ENCODE measurements at regions not wholly inside any gene's neighbourhood (a gene's known extent, or its start where the extent isn't known, plus 50 kb on each side); places are given as distances from the start of the nearest gene placed in this dataset.

GRCh38 chr1:182003953-182004586 lies 57.4 kb downstream of the ZNF648 start:
- peaks cover 2% of the 10 kb centered on the region for H3K9me3 ChIP-seq (ENCODE audit: control insufficient read depth, low read length, poor library complexity, severe bottlenecking)
- no peak overlapping the region for H3K4me3 Mint-ChIP-seq
- no peaks in the 10 kb centered on the region for H3K36me3 Mint-ChIP-seq (ENCODE audit: low read depth)
- peaks cover 31% of the 10 kb centered on the region for H3K27me3 Mint-ChIP-seq
- DNase-seq (no peak), ATAC-seq (no peak)
- no peak overlapping the region for H3K27ac Mint-ChIP-seq
- peaks cover 4% of the 10 kb centered on the region for H3K4me1 Mint-ChIP-seq

GRCh38 chr1:182003025-182003725 lies 58.3 kb downstream of the ZNF648 start:
- H3K9me3 ChIP-seq (ENCODE audit: control insufficient read depth, low read length, poor library complexity, severe bottlenecking): peaks cover 2% of the 10 kb centered on the region
- no peak for DNase-seq

GRCh38 chr1:182002570-182002969 lies 58.9 kb downstream of the ZNF648 start:
- H3K4me3 Mint-ChIP-seq: no peak overlapping the region
- H3K9me3 ChIP-seq (ENCODE audit: control insufficient read depth, low read length, poor library complexity, severe bottlenecking): peaks cover 2% of the 10 kb centered on the region
- peaks cover 46% of the 10 kb centered on the region for H3K27me3 Mint-ChIP-seq
- H3K4me1 Mint-ChIP-seq: peaks cover 4% of the 10 kb centered on the region
- H3K36me3 Mint-ChIP-seq (ENCODE audit: low read depth): no peaks in the 10 kb centered on the region
- H3K27ac Mint-ChIP-seq: no peak overlapping the region
- no peak for DNase-seq
- no peak for ATAC-seq

More at GRCh38 chr1:182003025-182003725, 58.3 kb downstream of the ZNF648 start:
- H3K4me1 Mint-ChIP-seq: peaks cover 4% of the 10 kb centered on the region
- H3K36me3 Mint-ChIP-seq (ENCODE audit: low read depth): no peaks in the 10 kb centered on the region
- no peak overlapping the region for H3K4me3 Mint-ChIP-seq
- peaks cover 40% of the 10 kb centered on the region for H3K27me3 Mint-ChIP-seq
- no peak overlapping the region for H3K27ac Mint-ChIP-seq
- ATAC-seq: no peak

- Mint-ChIP-seq H3K4me1 (no peaks in the 10 kb centered on the region), H3K36me3 (ENCODE audit: low read depth) (no peaks in the 10 kb centered on the region), H3K27ac (no peak overlapping the region), H3K27me3 (peaks cover 63% of the 10 kb centered on the region), H3K4me3 (no peak overlapping the region)
- no peaks in the 10 kb centered on the region for H3K9me3 ChIP-seq (ENCODE audit: control insufficient read depth, low read length, poor library complexity, severe bottlenecking)
- no peak for ATAC-seq
- no peak for DNase-seq
These were observed 62.7 kb downstream of the ZNF648 start for GRCh38 chr1:181998858-181999257.

GRCh38 chr1:181992072-181992471 lies 69.4 kb downstream of the ZNF648 start:
- no peak overlapping the region for H3K4me3 Mint-ChIP-seq
- H3K27ac Mint-ChIP-seq: no peak overlapping the region
- H3K4me1 Mint-ChIP-seq: no peaks in the 10 kb centered on the region
- H3K36me3 Mint-ChIP-seq (ENCODE audit: low read depth): no peaks in the 10 kb centered on the region
- ATAC-seq (no peak), DNase-seq (no peak)
- peaks cover 32% of the 10 kb centered on the region for H3K27me3 Mint-ChIP-seq
- H3K9me3 ChIP-seq (ENCODE audit: control insufficient read depth, low read length, poor library complexity, severe bottlenecking): no peaks in the 10 kb centered on the region

GRCh38 chr1:181990728-181991127 lies 70.8 kb downstream of the ZNF648 start:
- no peak overlapping the region for H3K27ac Mint-ChIP-seq
- no peak for ATAC-seq
- H3K36me3 Mint-ChIP-seq (ENCODE audit: low read depth): peaks cover 6% of the 10 kb centered on the region
- H3K4me1 Mint-ChIP-seq: peaks cover 2% of the 10 kb centered on the region
- DNase-seq: no peak
- H3K27me3 Mint-ChIP-seq: peaks cover 38% of the 10 kb centered on the region
- H3K4me3 Mint-ChIP-seq: no peak overlapping the region
- no peaks in the 10 kb centered on the region for H3K9me3 ChIP-seq (ENCODE audit: control insufficient read depth, low read length, poor library complexity, severe bottlenecking)

- Mint-ChIP-seq H3K27me3 (peaks cover 44% of the 10 kb centered on the region), H3K27ac (no peak overlapping the region), H3K4me1 (peaks cover 2% of the 10 kb centered on the region), H3K36me3 (ENCODE audit: low read depth) (peaks cover 6% of the 10 kb centered on the region), H3K4me3 (no peak overlapping the region)
- ATAC-seq: no peak
- no peaks in the 10 kb centered on the region for H3K9me3 ChIP-seq (ENCODE audit: control insufficient read depth, low read length, poor library complexity, severe bottlenecking)
- DNase-seq: no peak
These were observed 72.1 kb downstream of the ZNF648 start for GRCh38 chr1:181989261-181989920.

- DNase-seq (no peak), ATAC-seq (no peak)
- H3K4me1 Mint-ChIP-seq: peaks cover 2% of the 10 kb centered on the region
- H3K36me3 Mint-ChIP-seq (ENCODE audit: low read depth): peaks cover 6% of the 10 kb centered on the region
- H3K9me3 ChIP-seq (ENCODE audit: control insufficient read depth, low read length, poor library complexity, severe bottlenecking): no peaks in the 10 kb centered on the region
- H3K27me3 Mint-ChIP-seq: peaks cover 52% of the 10 kb centered on the region
- H3K27ac Mint-ChIP-seq: no peak overlapping the region
- H3K4me3 Mint-ChIP-seq: no peak overlapping the region
These were observed 73.5 kb downstream of the ZNF648 start for GRCh38 chr1:181987996-181988395.

- no peak overlapping the region for H3K4me3 Mint-ChIP-seq
- H3K27me3 Mint-ChIP-seq: peaks cover 50% of the 10 kb centered on the region
- no peak overlapping the region for H3K27ac Mint-ChIP-seq
- ATAC-seq (no peak), DNase-seq (no peak)
- H3K36me3 Mint-ChIP-seq (ENCODE audit: low read depth): peaks cover 6% of the 10 kb centered on the region
- H3K9me3 ChIP-seq (ENCODE audit: control insufficient read depth, low read length, poor library complexity, severe bottlenecking): no peaks in the 10 kb centered on the region
- peaks cover 2% of the 10 kb centered on the region for H3K4me1 Mint-ChIP-seq
These were observed 74.1 kb downstream of the ZNF648 start for GRCh38 chr1:181987334-181987895.

- no peak overlapping the region for H3K4me3 Mint-ChIP-seq
- H3K27ac Mint-ChIP-seq: no peak overlapping the region
- H3K9me3 ChIP-seq (ENCODE audit: control insufficient read depth, low read length, poor library complexity, severe bottlenecking): no peaks in the 10 kb centered on the region
- H3K27me3 Mint-ChIP-seq: peaks cover 45% of the 10 kb centered on the region
- no peak for DNase-seq
- ATAC-seq: no peak
- peaks cover 6% of the 10 kb centered on the region for H3K36me3 Mint-ChIP-seq (ENCODE audit: low read depth)
- peaks cover 2% of the 10 kb centered on the region for H3K4me1 Mint-ChIP-seq
These were observed 74.6 kb downstream of the ZNF648 start for GRCh38 chr1:181986907-181987305.

- Mint-ChIP-seq H3K4me1 (peaks cover 2% of the 10 kb centered on the region), H3K4me3 (no peak overlapping the region), H3K36me3 (ENCODE audit: low read depth) (peaks cover 6% of the 10 kb centered on the region), H3K27me3 (peaks cover 40% of the 10 kb centered on the region), H3K27ac (no peak overlapping the region)
- ATAC-seq (no peak), DNase-seq (no peak)
- no peaks in the 10 kb centered on the region for H3K9me3 ChIP-seq (ENCODE audit: control insufficient read depth, low read length, poor library complexity, severe bottlenecking)
These were observed 75.3 kb downstream of the ZNF648 start for GRCh38 chr1:181985936-181986906.

- H3K27me3 Mint-ChIP-seq: peaks cover 36% of the 10 kb centered on the region
- peaks cover 2% of the 10 kb centered on the region for H3K4me1 Mint-ChIP-seq
These were observed 76.2 kb downstream of the ZNF648 start for GRCh38 chr1:181985281-181985680.

More at GRCh38 chr1:181985281-181985680, 76.2 kb downstream of the ZNF648 start:
- DNase-seq (no peak), ATAC-seq (no peak)
- peaks cover 6% of the 10 kb centered on the region for H3K36me3 Mint-ChIP-seq (ENCODE audit: low read depth)
- H3K9me3 ChIP-seq (ENCODE audit: control insufficient read depth, low read length, poor library complexity, severe bottlenecking): no peaks in the 10 kb centered on the region
- no peak overlapping the region for H3K27ac Mint-ChIP-seq
- no peak overlapping the region for H3K4me3 Mint-ChIP-seq
